ENCODE measurements at regions not wholly inside any gene's neighbourhood (a gene's known extent, or its start where the extent isn't known, plus 50 kb on each side); places are given as distances from the start of the nearest gene placed in this dataset.

DNA sequence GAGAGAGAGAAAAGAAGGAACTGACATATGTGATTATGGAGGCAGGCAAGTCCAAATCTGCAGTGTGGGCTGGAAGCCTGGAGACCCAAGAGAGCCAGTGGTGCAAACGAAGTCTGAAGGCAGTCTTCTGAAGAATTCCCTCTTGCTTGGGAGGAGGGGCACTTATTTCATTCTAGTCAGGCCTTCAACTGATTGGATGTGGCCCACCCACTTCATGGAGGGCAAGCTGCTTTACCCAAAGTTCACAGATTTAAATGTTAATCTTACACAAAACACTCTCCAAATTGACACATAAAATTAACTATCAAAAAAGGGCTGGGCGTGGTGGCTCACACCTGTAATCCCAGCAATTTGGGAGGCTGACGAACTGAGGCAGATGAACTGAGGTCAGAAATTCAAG lies 103.5 kb upstream of the RAB3GAP2 start:
- TF ChIP-seq EZH2phosphoT487 (IDR thresholded peaks at IDR 0.05; ENCODE audit: borderline replicate concordance, low read length), result no peak
- TF ChIP-seq, protein P1, sequence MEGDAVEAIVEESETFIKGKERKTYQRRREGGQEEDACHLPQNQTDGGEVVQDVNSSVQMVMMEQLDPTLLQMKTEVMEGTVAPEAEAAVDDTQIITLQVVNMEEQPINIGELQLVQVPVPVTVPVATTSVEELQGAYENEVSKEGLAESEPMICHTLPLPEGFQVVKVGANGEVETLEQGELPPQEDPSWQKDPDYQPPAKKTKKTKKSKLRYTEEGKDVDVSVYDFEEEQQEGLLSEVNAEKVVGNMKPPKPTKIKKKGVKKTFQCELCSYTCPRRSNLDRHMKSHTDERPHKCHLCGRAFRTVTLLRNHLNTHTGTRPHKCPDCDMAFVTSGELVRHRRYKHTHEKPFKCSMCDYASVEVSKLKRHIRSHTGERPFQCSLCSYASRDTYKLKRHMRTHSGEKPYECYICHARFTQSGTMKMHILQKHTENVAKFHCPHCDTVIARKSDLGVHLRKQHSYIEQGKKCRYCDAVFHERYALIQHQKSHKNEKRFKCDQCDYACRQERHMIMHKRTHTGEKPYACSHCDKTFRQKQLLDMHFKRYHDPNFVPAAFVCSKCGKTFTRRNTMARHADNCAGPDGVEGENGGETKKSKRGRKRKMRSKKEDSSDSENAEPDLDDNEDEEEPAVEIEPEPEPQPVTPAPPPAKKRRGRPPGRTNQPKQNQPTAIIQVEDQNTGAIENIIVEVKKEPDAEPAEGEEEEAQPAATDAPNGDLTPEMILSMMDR (IDR thresholded peaks at IDR 0.05; ENCODE audit: low read depth, low read length, poor library complexity, severe bottlenecking), result no peak
- H3K4me1 ChIP-seq (ENCODE audit: control insufficient read depth, low read length), result no peaks in the 10 kb centered on the region
- no peak overlapping the region for H3K4me2 ChIP-seq (ENCODE audit: low read length)

DNA sequence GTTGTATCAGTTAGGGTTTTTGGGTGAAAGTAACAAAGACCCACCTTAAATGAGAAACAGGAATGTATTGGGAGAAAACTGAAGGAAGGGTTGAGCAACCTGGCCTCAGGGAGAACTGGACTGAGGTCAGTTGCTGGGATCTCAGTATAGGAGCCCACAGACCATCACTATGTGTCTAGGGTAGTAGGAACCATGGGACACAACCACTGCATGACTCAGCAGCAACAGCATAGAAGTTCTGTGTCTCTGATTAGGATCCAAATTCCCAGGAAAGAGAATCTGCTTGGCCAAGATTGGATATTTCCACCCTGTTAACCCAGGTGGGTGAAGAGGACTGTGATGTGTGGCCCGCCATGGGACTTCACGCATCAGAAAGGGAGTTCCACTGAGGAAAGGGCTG lies 102.2 kb upstream of the RAB3GAP2 start:
- Histone ChIP-seq H3K36me3 (ENCODE audit: control insufficient read depth, low read length) (no peaks in the 10 kb centered on the region), H3K9me3 (ENCODE audit: control insufficient read depth, insufficient read depth, low read length) (no peaks in the 10 kb centered on the region), H3K4me1 (ENCODE audit: control insufficient read depth, low read length) (no peaks in the 10 kb centered on the region), H4K20me1 (ENCODE audit: control insufficient read depth, insufficient read depth, low read depth, low read length) (no peaks in the 10 kb centered on the region), H3K27me3 (ENCODE audit: control insufficient read depth, low read length) (peaks cover 3% of the 10 kb centered on the region; the same call in 1 of the 2 replicates), H3K4me3 (ENCODE audit: low read length) (no peak overlapping the region), H3K27ac (ENCODE audit: low read depth, low read length) (no peak overlapping the region), H3K9me2 (replicated peaks; ENCODE audit: control insufficient read depth, low read length) (no peaks in the 10 kb centered on the region), H3K79me2 (ENCODE audit: control insufficient read depth, low read length) (no peaks in the 10 kb centered on the region), H3K4me2 (ENCODE audit: low read length) (no peak overlapping the region), H3F3A (ENCODE audit: control insufficient read depth, insufficient read depth) (no peaks in the 10 kb centered on the region)
- TF ChIP-seq, protein P1 (IDR thresholded peaks at IDR 0.05; ENCODE audit: low read depth, low read length, poor library complexity, severe bottlenecking), result no peak
- no peak for TF ChIP-seq EZH2phosphoT487 (IDR thresholded peaks at IDR 0.05; ENCODE audit: borderline replicate concordance, low read length)

More for the DNA sequence above, 103.5 kb upstream of the RAB3GAP2 start:
- Histone ChIP-seq H3K9me2 (replicated peaks; ENCODE audit: control insufficient read depth, low read length) (no peaks in the 10 kb centered on the region), H3K9me3 (ENCODE audit: control insufficient read depth, insufficient read depth, low read length) (no peaks in the 10 kb centered on the region), H3K4me3 (ENCODE audit: low read length) (no peak overlapping the region), H3K27me3 (ENCODE audit: control insufficient read depth, low read length) (0 out of 2 replicates have a peak, but pooled peaks cover 3% of the 10 kb centered on the region), H3K27ac (ENCODE audit: low read depth, low read length) (no peak overlapping the region), H3K79me2 (ENCODE audit: control insufficient read depth, low read length) (no peaks in the 10 kb centered on the region), H4K20me1 (ENCODE audit: control insufficient read depth, insufficient read depth, low read depth, low read length) (no peaks in the 10 kb centered on the region), H3F3A (ENCODE audit: control insufficient read depth, insufficient read depth) (no peaks in the 10 kb centered on the region), H3K36me3 (ENCODE audit: control insufficient read depth, low read length) (no peaks in the 10 kb centered on the region)

DNA sequence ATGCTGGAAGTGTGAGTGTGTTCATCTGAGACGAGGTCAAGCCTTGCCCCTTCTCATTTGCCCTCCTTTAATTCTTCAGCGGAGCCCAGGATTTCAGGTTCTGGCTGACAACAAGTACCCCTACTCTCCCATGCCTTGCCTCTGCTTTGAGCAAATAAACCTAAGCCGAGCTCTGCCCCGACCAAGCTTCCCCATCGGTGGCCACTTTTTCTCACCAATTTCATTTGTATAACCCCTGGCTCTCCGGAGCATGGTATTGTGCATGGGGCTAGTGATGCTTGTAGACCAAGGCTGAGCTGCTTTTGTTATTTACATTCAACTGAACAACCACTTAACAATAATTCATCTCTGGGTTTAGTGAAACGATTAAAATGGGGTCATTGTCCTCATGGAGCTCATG lies 100.2 kb upstream of the RAB3GAP2 start:
- Histone ChIP-seq H3K4me3 (ENCODE audit: low read length) (no peak overlapping the region), H3K36me3 (ENCODE audit: control insufficient read depth, low read length) (no peaks in the 10 kb centered on the region)
- no peak for TF ChIP-seq EZH2phosphoT487 (IDR thresholded peaks at IDR 0.05; ENCODE audit: borderline replicate concordance, low read length)
- TF ChIP-seq, protein P1 (IDR thresholded peaks at IDR 0.05; ENCODE audit: low read depth, low read length, poor library complexity, severe bottlenecking), result no peak

More for the DNA sequence above, 100.2 kb upstream of the RAB3GAP2 start:
- H3K9me2 ChIP-seq (replicated peaks; ENCODE audit: control insufficient read depth, low read length), result no peaks in the 10 kb centered on the region
- no peaks in the 10 kb centered on the region for H4K20me1 ChIP-seq (ENCODE audit: control insufficient read depth, insufficient read depth, low read depth, low read length)
- no peaks in the 10 kb centered on the region for H3K79me2 ChIP-seq (ENCODE audit: control insufficient read depth, low read length)
- H3K27ac ChIP-seq (ENCODE audit: low read depth, low read length), result no peak overlapping the region
- H3K27me3 ChIP-seq (ENCODE audit: control insufficient read depth, low read length), result peaks cover 6% of the 10 kb centered on the region; the same call in 1 of the 2 replicates
- H3K4me2 ChIP-seq (ENCODE audit: low read length), result no peak overlapping the region
- no peaks in the 10 kb centered on the region for H3K4me1 ChIP-seq (ENCODE audit: control insufficient read depth, low read length)
- H3F3A ChIP-seq (ENCODE audit: control insufficient read depth, insufficient read depth), result no peaks in the 10 kb centered on the region
- H3K9me3 ChIP-seq (ENCODE audit: control insufficient read depth, insufficient read depth, low read length), result no peaks in the 10 kb centered on the region

All from DOHH2 (cell line).